ENCODE measurements at regions not wholly inside any gene's neighbourhood (a gene's known extent, or its start where the extent isn't known, plus 50 kb on each side); places are given as distances from the start of the nearest gene placed in this dataset.

- ChIA-PET CTCF (no interaction called here), POLR2A (no interaction called here), RAD21 (ENCODE audit: low non-redundant PET in 1 of 2, low total read pairs in 2 of 2, uncharacterized antibody in 2 of 2, unreplicated experiment in 2 of 2) (no interaction called here)
- Histone ChIP-seq H3K79me2 (ENCODE audit: insufficient read depth, low read length) (no peaks in the 10 kb centered on the region), H3K4me1 (ENCODE audit: control insufficient read depth in 1 of 2, insufficient read depth in 2 of 2, low read length in 2 of 2) (no peaks in the 10 kb centered on the region), H3K4me2 (ENCODE audit: low read length) (no peak overlapping the region), H3K9me3 (ENCODE audit: control insufficient read depth in 1 of 2, insufficient read depth in 1 of 2, low read depth in 1 of 2, low read length in 2 of 2) (no peaks in the 10 kb centered on the region), H3K9ac (ENCODE audit: low read length) (no peak overlapping the region), H3K9me2 (ENCODE audit: insufficient read depth) (no peaks in the 10 kb centered on the region), H3K4me3 (replicated peaks in 1 of 2; ENCODE audit: low read depth in 1 of 2, low read length in 2 of 2) (no peak overlapping the region), H3K27me3 (ENCODE audit: insufficient read depth, low read length) (no peaks in the 10 kb centered on the region), H4K20me1 (ENCODE audit: insufficient read depth) (no peaks in the 10 kb centered on the region), H2AFZ (ENCODE audit: low read depth, low read length, poor library complexity, severe bottlenecking) (no peak overlapping the region), H3K36me3 (ENCODE audit: control insufficient read depth in 1 of 2, insufficient read depth in 2 of 2, low read length in 2 of 2) (no peaks in the 10 kb centered on the region), H3K27ac (ENCODE audit: low read depth, low read length) (no peak overlapping the region)
- no peak for TF ChIP-seq CEBPB (IDR thresholded peaks at IDR 0.05; ENCODE audit: low read depth)
- no peak for TF ChIP-seq JUND (IDR thresholded peaks at IDR 0.05)
- no peak for TF ChIP-seq SP1 (IDR thresholded peaks at IDR 0.05; ENCODE audit: low read depth)
- no peak for TF ChIP-seq ELF1 (IDR thresholded peaks at IDR 0.05; ENCODE audit: borderline replicate concordance, low read depth)
- no peak for TF ChIP-seq ZFX (IDR thresholded peaks at IDR 0.05)
- no peak for TF ChIP-seq REST (IDR thresholded peaks at IDR 0.05; ENCODE audit: low read depth)
- no peak for TF ChIP-seq CBX3 (IDR thresholded peaks at IDR 0.05; ENCODE audit: low read depth)
- no peak for TF ChIP-seq ZNF274 (IDR thresholded peaks at IDR 0.05; ENCODE audit: low read depth, low read length)
- no peak for TF ChIP-seq SIN3A (IDR thresholded peaks at IDR 0.05; ENCODE audit: low read depth)
- no peak for TF ChIP-seq RAD21 (IDR thresholded peaks at IDR 0.05; ENCODE audit: low read depth)
- no peak for TF ChIP-seq ZBTB33 (IDR thresholded peaks at IDR 0.05; ENCODE audit: extremely low read depth, insufficient replicate concordance, low read length)
- no peak for TF ChIP-seq FOSL1 (IDR thresholded peaks at IDR 0.05; ENCODE audit: low read depth)
- no peak for TF ChIP-seq EZH2phosphoT487 (IDR thresholded peaks at IDR 0.05; ENCODE audit: borderline replicate concordance)
- no peak for TF ChIP-seq SRF (IDR thresholded peaks at IDR 0.05; ENCODE audit: low read depth)
- DNase-seq (ENCODE audit: low read depth, low spot score): no peak
- intact Hi-C loops (cut with micrococcal nuclease): no loop called here
- BruUV-seq (replicated peaks): no TSS peak
- ATAC-seq: no peak
Measured at GRCh38 chr11:29553990-29554389, 462.8 kb downstream of the KCNA4 start.
